ENCODE measurements at regions not wholly inside any gene's neighbourhood (a gene's known extent, or its start where the extent isn't known, plus 50 kb on each side); places are given as distances from the start of the nearest gene placed in this dataset.

- DNase-seq (ENCODE audit: low spot score) = peak; percentile 21
- H3K27me3 ChIP-seq (ENCODE audit: control insufficient read depth in 4 of 4, insufficient read depth in 4 of 4, low read length in 3 of 4) = no peaks in the 10 kb centered on the region
- H3K27ac ChIP-seq (ENCODE audit: low read depth in 1 of 2, low read length in 2 of 2) = no peak overlapping the region
- WGBS = 80% methylated on average over 8 of the region's 8 CpGs
- H3K9ac ChIP-seq (ENCODE audit: low read depth in 1 of 2, low read length in 2 of 2) = no peak overlapping the region
- no peak overlapping the region for H3K4me3 ChIP-seq (ENCODE audit: low read depth in 1 of 3, low read length in 3 of 3)
- no peaks in the 10 kb centered on the region for H3K4me1 ChIP-seq (ENCODE audit: control insufficient read depth in 4 of 4, insufficient read depth in 4 of 4, low read length in 3 of 4)
- no peaks in the 10 kb centered on the region for H3K36me3 ChIP-seq (ENCODE audit: control insufficient read depth in 4 of 4, insufficient read depth in 3 of 4, low read depth in 1 of 4, low read length in 3 of 4)
- no peaks in the 10 kb centered on the region for H3K9me3 ChIP-seq (ENCODE audit: control insufficient read depth in 4 of 4, low read length in 3 of 4)
- TF ChIP-seq REST (IDR thresholded peaks at IDR 0.05) = no peak
- no peak for TF ChIP-seq NR2F2 (IDR thresholded peaks at IDR 0.05)
- TF ChIP-seq HNF4G (IDR thresholded peaks at IDR 0.05) = no peak
- no peak for TF ChIP-seq HNF4A (conservative IDR thresholded peaks at IDR 0.05)
- TF ChIP-seq YY1 (IDR thresholded peaks at IDR 0.05) = no peak
- no peak for TF ChIP-seq CTCF (IDR thresholded peaks at IDR 0.05; ENCODE audit: low read depth, low read length, missing input control)
Observed at GRCh38 chr20:23150304-23151007, 64.3 kb upstream of the CD93 start.

GRCh38 chr20:23149623-23150279, 63.6 kb upstream of the CD93 start:
- Histone ChIP-seq H3K9ac (ENCODE audit: low read depth in 1 of 2, low read length in 2 of 2) (no peak overlapping the region), H3K4me3 (ENCODE audit: low read depth in 1 of 3, low read length in 3 of 3) (no peak overlapping the region), H3K27me3 (ENCODE audit: control insufficient read depth in 4 of 4, insufficient read depth in 4 of 4, low read length in 3 of 4) (no peaks in the 10 kb centered on the region), H3K9me3 (ENCODE audit: control insufficient read depth in 4 of 4, low read length in 3 of 4) (no peaks in the 10 kb centered on the region), H3K4me1 (ENCODE audit: control insufficient read depth in 4 of 4, insufficient read depth in 4 of 4, low read length in 3 of 4) (no peaks in the 10 kb centered on the region), H3K27ac (ENCODE audit: low read depth in 1 of 2, low read length in 2 of 2) (no peak overlapping the region), H3K36me3 (ENCODE audit: control insufficient read depth in 4 of 4, insufficient read depth in 3 of 4, low read depth in 1 of 4, low read length in 3 of 4) (no peaks in the 10 kb centered on the region)
- 83% methylated on average over 7 of the region's 7 CpGs for WGBS
- DNase-seq (ENCODE audit: low spot score) = peak; percentile 22
- TF ChIP-seq HNF4A (conservative IDR thresholded peaks at IDR 0.05) (no peak), RAD21 (IDR thresholded peaks at IDR 0.05) (no peak), ZBTB33 (IDR thresholded peaks at IDR 0.05) (no peak), CTCF (IDR thresholded peaks at IDR 0.05; ENCODE audit: low read depth, low read length, missing input control) (no peak), HNF4G (IDR thresholded peaks at IDR 0.05) (no peak)
